Globus pallidus (tissue), 1 donor: ENCODE measurements at regions not wholly inside any gene's neighbourhood (a gene's known extent, or its start where the extent isn't known, plus 50 kb on each side); places are given as distances from the start of the nearest gene placed in this dataset.
"Not testable (repeated sequence)": the region's sequence is repeated elsewhere in the genome, so short reads cannot be mapped to it uniquely, and the experiment has no call there.

Experiments used
- DNase-seq: peaks from one replicate; pipeline ENCODE4 v3.0.0-alpha.2; 2015; ENCODE audit warnings: low spot score

- DNase-seq, result no peak
Measured at GRCh38 chr2:7683196-7683595, 766.0 kb downstream of the RNF144A start.

DNA sequence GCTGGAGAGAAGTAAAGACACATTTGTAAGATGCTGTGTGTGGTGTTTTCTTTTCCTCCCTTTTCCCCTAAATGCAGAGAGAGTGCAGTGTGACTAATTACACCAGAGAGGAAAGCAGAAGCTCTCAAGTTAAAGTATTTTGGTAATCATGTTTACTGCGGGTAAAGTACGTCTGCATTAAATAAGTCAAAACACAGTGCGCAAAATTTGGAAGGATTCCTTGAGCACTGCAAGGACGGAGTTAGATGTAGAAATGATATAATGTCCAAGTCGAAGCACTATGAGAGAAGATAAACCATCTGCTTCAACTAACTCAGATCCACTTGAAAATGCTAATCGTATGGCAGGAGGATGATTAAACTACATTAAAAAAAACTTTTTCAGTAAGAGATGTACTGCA is 766.5 kb downstream of the RNF144A start:
- no peak for DNase-seq

GRCh38 chr2:7685342-7686015 is 768.3 kb downstream of the RNF144A start:
- DNase-seq, result no peak

DNA sequence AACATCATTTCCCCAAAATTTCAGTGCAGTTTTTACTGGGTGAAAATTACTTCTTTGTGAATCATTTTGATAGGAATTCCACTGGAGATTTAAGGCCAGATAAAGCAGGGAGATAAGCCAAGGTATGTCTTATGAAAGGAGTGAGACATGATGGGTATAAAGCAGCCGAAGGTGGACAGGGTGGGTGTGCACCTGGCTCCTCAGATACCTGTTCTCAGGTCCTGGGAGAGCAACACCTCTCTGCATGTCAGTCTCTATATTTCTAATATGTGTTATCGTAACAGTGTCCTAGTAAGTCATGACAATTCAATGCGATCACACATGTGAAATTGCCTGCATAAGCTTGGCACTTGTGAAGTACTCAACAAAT is 768.8 kb downstream of the RNF144A start:
- DNase-seq, result no peak

DNA sequence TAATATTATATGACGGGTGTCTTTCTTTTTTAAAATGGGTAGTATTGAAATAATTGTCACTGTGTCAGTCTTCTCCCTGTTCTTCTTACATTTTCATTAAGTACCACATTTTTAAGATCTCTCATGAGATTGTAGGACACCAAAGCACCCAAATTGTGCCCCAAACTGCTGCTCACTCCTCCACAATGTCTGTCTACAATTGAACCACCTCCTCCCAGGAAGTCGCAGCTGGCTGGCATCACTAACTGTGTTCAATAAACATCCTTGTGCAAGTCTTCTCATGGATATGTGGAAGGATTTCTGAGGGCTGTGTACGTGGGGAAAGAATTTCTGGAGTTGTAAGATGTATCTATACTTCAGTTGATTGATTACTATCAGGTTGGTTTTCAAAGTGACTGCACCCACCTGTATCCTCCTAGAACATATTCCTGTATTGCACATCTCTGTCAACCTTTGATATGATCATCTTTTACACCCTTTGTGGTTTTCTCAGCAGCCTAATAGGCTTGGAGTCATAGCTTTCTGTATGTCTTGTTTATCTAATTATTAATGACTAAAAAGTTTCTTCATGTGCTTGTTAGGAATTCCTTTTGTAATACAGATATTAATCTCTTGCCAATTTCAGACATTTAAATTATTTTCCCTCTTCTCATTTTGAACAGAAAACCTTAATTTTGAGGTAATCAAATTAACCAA is 774.9 kb downstream of the RNF144A start:
- DNase-seq, result no peak

DNA sequence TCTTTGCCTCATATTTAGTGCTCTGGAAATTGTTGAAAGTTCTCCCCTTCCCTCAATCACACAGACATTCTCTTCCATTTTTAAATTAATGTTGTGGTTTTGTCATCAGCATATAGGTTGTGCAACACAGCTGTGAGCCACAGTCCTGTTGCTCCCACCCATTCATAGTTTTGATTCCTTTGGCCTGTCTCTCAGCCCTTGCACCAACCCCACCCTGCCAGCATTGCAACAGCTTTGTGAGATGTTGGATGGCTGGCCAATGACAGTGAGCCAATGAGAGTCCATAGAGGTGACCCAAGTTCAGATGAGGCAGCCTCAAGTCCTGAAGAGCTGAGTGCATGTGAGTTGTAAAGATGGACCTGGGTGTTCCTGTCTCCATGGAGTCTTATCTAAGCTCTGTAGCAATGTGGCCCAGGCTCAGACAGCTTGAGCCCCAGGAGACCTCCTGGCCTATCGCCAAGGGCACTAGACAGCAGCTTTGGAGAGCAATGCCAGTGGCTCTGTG is 775.5 kb downstream of the RNF144A start:
- DNase-seq, result no peak

GRCh38 chr2:7693246-7694075 is 776.2 kb downstream of the RNF144A start:
- DNase-seq, result no peak

DNA sequence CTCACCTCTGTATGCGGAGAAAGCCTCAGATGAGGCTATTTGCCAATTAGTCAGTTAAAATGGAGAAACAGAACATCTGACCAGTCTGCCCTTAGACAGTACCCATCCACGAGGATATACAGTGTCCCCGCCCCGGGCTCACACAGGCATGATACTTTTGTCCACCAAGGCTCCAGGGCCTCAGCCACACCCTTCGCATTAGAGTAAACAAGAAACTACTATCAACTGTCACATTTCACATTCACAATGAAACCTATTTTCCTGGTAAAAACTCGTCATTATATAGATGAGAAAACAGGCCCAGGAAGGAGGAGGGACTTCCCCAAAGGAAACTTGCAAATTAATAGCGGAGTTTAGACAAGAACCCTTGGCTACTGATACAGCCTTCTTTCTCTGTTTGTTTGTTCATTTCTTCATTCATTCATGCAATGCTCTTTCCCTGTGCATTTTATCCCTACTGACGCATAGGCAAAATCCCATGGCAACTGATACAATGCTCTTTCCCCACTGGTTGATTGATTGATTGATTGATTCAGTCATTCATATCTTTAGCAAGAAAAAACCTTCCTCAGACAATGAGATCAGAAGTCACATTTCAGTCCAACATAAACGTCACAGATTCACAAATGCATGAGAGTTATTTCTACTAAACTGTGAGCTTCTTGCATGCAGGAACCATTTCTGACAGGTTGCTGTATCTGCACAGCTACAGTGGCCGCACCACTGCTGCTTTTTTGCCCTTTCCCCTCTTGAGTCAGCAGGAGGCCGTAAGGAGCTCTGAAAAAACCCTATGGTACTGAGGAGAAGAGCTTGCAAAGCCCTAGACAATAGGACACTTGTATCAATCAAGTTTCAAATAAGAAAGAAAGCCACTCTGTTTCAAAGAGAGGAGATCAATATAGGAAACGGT is 777.1 kb downstream of the RNF144A start:
- no peak for DNase-seq

GRCh38 chr2:7696556-7696955 is 779.3 kb downstream of the RNF144A start:
- DNase-seq, result not testable (repeated sequence)

DNA sequence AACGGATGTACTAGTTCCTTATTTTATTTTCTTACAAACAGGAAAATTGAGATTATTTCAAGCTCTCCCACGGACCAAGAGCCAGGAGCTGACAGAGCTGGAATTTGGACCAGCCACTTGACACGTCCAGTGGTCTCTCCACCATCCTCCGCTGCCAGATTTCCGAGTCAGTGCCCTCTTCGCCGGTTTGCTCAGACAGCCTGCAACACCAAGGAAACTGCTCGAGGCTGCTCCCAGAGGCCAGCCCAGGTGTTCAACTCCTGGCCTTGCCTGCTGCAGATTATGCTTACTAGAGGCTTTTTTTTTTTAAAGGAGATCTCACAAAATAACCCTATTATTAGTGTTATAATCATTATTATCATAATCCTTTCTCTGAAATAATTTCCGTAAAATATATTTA is 779.8 kb downstream of the RNF144A start:
- no peak for DNase-seq

DNA sequence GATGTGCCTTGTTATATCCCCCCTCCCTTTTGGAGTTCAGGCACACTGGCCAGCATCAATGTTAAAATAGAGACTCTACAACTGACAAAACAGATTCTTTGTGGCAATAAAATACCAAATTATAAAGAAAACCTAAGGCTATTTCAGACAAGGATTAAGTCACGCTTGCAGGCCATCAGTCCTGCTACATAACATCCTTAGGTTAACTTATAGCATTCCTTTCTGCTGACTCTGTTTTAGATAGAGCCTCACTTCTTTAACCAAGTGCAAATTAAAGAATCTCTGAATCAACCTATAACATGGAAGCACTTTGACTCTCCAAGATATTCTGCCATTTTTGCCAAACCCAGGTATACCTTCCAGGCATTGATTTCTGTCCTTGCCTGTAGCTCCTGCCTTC is 784.6 kb downstream of the RNF144A start:
- DNase-seq, result no peak

DNA sequence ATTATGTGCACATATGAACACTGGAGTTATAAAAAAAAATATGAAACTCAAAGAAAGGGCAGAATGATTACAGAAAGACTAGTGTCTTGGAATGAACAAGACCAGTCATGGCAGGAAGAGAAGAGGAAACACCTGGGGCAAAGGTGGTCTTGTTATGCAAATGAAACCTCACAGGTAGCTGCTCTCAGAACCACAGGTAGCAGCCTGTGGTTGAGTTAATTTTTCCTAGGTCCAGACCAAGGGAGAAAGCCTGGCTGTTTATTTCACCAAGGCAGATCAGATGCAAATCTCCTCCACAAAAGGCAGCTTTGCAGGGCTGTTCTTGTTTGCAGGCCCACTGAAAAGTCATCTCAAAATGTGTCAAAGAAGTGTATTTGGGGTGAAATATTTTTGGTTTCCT is 785.8 kb downstream of the RNF144A start:
- DNase-seq, result no peak

GRCh38 chr2:7703543-7704144 is 786.4 kb downstream of the RNF144A start:
- no peak for DNase-seq

DNA sequence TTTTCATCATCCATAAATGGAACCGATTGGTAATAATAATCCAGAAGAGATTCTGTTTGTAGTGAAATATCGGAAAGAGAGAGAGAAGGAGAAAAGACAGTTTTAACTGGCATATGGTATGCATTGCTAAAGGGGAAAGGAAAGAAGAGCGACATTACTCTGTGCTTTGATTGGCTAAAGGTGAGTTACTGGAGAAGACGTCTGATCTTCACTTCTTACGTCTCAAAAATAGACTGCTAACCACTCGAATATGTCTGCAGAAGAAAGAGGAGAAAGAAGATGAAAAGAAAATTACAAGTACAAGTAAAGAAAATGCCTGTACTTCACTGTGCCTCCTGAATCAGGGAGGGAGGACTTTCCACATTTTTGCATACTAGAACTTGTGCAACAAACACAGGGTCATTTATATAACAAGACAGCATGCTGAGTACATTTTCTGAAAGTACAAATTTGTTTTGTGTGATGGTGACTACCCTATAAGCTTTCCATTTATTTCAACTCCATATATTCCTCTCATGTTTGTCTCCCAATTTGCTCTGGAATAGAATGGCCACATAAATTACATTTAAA is 787.2 kb downstream of the RNF144A start:
- no peak for DNase-seq

DNA sequence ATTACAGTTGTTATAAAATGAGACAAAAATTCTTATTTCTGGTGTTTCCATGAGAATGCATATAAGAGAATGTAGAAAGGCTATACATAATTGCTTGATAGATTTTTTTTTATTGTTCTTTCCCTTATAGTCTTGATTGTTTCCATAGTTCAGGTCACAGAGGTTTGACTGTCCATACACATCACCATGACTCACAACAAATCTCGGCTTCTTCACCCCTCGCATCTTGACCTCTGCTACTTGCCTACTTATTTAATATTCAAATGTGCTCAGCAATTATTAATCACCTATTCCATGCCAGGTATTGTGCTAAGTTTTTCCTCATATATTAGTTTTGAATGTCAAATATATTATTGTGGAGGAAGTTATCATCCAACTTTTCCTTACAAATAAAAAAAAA is 789.6 kb downstream of the RNF144A start:
- DNase-seq, result no peak

DNA sequence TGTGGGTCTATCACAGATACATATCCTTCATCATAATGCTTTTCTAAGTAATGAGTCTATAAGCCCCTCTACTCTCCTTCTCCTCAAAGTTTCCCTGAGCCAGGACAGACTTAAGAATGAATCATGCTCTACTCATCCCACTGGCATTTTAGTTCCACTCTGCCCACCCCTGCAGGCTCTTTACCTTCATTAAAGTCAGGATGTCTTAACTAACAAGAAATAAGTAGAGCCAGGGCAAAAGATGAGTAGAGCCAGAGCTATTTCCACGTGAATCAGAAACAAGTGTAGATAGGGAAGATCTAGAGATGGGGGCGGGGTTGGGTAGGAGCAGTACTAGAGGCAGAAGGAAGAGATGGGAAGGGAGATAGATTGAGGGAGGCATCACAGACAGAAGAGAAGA is 790.5 kb downstream of the RNF144A start:
- no peak for DNase-seq

- DNase-seq, result no peak
Measured at GRCh38 chr2:7709907-7710306, 792.7 kb downstream of the RNF144A start.

DNA sequence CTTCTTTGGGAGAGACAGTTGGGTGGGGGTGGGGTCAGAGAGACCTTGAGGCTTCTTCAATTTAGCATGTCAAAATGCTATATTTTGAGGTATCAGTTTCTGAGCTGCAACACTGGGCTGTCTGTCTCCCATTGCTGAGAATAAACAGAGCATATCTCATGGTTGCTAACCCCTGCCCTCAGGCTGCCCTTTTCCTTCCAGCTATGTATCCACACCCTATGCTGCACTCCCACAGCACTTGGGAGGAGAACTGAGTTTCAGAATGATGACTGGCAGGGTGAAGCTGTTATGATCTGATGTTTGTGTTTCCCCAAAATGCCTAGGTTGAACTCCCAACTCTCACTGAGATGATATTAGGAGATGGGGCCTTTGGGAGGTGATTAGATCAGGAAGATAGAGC is 794.0 kb downstream of the RNF144A start:
- no peak for DNase-seq

- DNase-seq, result no peak
Measured at GRCh38 chr2:7719876-7720275, 802.7 kb downstream of the RNF144A start.

DNA sequence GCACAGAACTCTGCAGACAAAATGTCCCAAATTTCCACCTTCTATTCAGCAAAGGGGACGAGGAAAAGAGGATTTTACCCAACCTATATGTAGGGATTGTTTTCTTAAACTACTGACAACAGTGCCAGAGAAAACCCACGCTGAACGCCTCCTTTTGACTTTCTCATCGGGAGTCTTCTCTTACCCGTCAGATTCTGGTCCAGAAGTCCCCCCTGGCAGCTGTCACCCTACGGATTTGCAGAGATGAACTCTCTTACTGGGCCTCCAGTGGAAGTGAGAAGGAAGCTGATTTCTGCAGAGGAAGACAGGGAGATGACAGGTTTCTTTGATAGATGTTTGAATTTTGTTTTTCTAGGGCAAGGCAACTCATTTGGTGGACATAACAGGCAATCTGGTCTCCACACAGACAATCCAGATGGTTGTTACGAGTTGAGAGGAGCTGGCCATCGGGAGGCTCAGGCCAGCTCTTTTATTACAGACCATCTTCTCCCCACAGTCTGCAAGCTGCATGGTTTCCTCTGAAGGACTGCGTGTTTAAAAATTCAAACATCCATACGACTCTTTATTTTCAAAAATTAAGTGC is 804.3 kb downstream of the RNF144A start:
- DNase-seq, result no peak
